ENCODE measurements at regions not wholly inside any gene's neighbourhood (a gene's known extent, or its start where the extent isn't known, plus 50 kb on each side); places are given as distances from the start of the nearest gene placed in this dataset.

GRCh38 chrX:865422-865821 is 234.8 kb downstream of the SHOX start:
- Histone ChIP-seq H3K27me3 (no peaks in the 10 kb centered on the region), H3K4me3 (ENCODE audit: low read depth, low read length) (no peak overlapping the region), H3K36me3 (no peaks in the 10 kb centered on the region), H3K9me3 (no peaks in the 10 kb centered on the region), H3K4me1 (no peaks in the 10 kb centered on the region)
- TF ChIP-seq CTCF (IDR thresholded peaks at IDR 0.05; ENCODE audit: low read depth, low read length), result no peak
- DNase-seq, result no peak

GRCh38 chrX:861921-862320 is 231.3 kb downstream of the SHOX start:
- H3K9me3 ChIP-seq, result no peaks in the 10 kb centered on the region
- no peaks in the 10 kb centered on the region for H3K4me1 ChIP-seq
- no peak for TF ChIP-seq CTCF (IDR thresholded peaks at IDR 0.05; ENCODE audit: low read depth, low read length)
- no peak for DNase-seq
- no peaks in the 10 kb centered on the region for H3K27me3 ChIP-seq
- no peaks in the 10 kb centered on the region for H3K36me3 ChIP-seq
- no peak overlapping the region for H3K4me3 ChIP-seq (ENCODE audit: low read depth, low read length)

- no peaks in the 10 kb centered on the region for H3K9me3 ChIP-seq
- no peak for DNase-seq
- no peaks in the 10 kb centered on the region for H3K4me1 ChIP-seq
- TF ChIP-seq CTCF (IDR thresholded peaks at IDR 0.05; ENCODE audit: low read depth, low read length), result no peak
- no peak overlapping the region for H3K4me3 ChIP-seq (ENCODE audit: low read depth, low read length)
- no peaks in the 10 kb centered on the region for H3K27me3 ChIP-seq
- no peaks in the 10 kb centered on the region for H3K36me3 ChIP-seq
Measured at GRCh38 chrX:861340-861890, 230.8 kb downstream of the SHOX start.

GRCh38 chrX:859329-859728 is 228.7 kb downstream of the SHOX start:
- no peak for DNase-seq
- no peak overlapping the region for H3K4me3 ChIP-seq (ENCODE audit: low read depth, low read length)
- H3K9me3 ChIP-seq, result no peaks in the 10 kb centered on the region
- no peaks in the 10 kb centered on the region for H3K4me1 ChIP-seq
- TF ChIP-seq CTCF (IDR thresholded peaks at IDR 0.05; ENCODE audit: low read depth, low read length), result no peak
- H3K27me3 ChIP-seq, result no peaks in the 10 kb centered on the region
- H3K36me3 ChIP-seq, result no peaks in the 10 kb centered on the region

GRCh38 chrX:858542-859078 is 228.0 kb downstream of the SHOX start:
- Histone ChIP-seq H3K9me3 (no peaks in the 10 kb centered on the region), H3K36me3 (no peaks in the 10 kb centered on the region), H3K27me3 (no peaks in the 10 kb centered on the region), H3K4me1 (no peaks in the 10 kb centered on the region), H3K4me3 (ENCODE audit: low read depth, low read length) (no peak overlapping the region)
- no peak for DNase-seq
- TF ChIP-seq CTCF (IDR thresholded peaks at IDR 0.05; ENCODE audit: low read depth, low read length), result no peak

- Histone ChIP-seq H3K4me3 (ENCODE audit: low read depth, low read length) (no peak overlapping the region), H3K36me3 (no peaks in the 10 kb centered on the region), H3K9me3 (no peaks in the 10 kb centered on the region), H3K4me1 (no peaks in the 10 kb centered on the region), H3K27me3 (no peaks in the 10 kb centered on the region)
- no peak for TF ChIP-seq CTCF (IDR thresholded peaks at IDR 0.05; ENCODE audit: low read depth, low read length)
- DNase-seq, result no peak
Measured at GRCh38 chrX:857376-857775, 226.8 kb downstream of the SHOX start.

All from BE2C (cell line).